ENCODE measurements at regions not wholly inside any gene's neighbourhood (a gene's known extent, or its start where the extent isn't known, plus 50 kb on each side); places are given as distances from the start of the nearest gene placed in this dataset.

DNA sequence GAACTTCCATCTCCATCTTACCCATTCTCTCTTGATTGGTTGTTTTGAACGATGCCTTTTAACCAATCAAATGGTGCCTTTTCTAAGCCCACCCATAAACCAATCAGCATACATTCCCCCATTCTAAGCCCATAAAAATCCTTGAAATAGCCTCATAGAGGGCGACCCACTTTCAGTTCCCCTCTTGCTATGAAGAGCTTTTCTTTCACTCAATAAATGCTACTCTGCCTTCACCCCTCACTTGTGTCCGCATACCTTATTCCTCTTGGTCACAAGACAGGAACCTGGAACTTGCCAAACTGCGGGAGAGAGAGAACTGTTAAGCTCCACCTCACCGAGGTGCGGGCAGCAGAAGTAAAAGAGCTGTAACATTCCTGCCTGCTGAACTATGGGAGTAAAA is 1602.0 kb upstream of the LRRTM3 start:
- no peak for DNase-seq

DNA sequence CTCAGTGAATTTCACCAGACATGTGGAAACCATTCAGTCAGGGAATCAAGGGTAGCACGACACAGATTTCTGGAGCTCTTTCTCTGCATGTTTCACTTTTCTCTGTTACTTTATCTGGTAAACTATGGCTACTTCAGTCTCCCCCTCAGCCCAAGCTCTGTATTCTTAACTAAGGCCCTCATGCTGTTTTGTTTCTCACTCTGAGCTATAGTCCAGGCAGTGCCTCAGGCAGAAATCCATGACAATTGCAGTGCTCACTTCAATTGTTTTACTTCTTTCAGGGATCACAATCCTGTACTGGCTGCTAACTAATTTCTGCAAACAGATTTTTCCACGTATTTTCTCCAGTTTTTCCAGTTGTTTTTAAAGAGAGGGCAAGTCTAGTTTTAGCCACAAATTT is 1599.9 kb upstream of the LRRTM3 start:
- DNase-seq: no peak

DNA sequence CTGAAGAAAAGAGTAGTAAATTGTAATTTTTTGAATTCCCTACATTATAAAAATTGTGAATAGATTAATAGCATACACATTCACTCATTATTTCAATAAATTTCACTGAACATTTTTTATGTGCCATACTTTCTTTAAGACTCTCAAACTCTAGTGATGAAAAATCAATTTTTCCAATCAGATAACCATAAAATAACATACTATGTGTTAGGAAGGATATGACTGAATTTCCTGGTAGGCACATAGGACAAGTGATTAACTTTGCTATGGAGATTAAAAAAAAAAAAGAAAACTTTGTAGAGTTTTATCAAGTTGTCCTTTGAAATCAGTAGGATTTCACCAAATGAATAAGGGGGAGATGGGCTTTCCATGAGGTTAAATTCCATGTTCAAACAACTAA is 1597.3 kb upstream of the LRRTM3 start:
- DNase-seq: no peak

DNA sequence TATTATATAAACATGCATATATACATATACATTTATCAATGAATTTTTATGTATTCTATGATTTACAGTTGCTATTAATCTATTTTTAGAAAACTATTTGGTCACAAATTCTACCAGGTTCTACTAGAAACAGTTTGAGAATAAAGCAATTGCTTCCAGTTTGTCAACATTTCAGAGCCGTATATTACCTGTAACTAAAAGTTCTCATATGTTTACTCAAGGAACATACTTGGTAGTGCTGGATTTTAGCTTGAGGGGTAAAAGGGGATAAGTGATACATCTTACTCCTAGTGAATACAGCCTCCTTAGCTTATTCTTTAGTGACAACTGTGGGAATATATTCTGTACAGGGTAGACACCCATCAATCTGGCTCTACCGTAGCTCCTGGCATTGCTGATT is 1590.5 kb upstream of the LRRTM3 start:
- no peak for DNase-seq

DNA sequence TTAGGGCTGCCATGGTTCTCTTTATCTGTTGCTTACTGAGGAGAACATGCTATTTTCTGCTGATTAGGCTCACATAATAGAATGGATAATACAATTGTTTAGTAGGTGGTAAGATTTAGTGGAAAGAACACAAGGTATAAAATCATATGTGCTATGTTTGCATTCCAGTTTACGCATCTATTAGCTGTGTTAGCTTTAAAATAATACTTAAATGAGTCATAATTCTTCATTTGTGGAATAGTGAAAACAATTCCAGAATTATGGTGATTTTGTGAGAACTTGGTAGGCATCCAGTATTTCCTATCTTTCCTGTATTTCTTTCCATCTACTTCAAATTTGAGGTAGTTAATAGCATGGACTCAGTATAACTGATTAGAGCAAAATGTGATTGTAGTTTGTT is 1585.5 kb upstream of the LRRTM3 start:
- no peak for DNase-seq

DNA sequence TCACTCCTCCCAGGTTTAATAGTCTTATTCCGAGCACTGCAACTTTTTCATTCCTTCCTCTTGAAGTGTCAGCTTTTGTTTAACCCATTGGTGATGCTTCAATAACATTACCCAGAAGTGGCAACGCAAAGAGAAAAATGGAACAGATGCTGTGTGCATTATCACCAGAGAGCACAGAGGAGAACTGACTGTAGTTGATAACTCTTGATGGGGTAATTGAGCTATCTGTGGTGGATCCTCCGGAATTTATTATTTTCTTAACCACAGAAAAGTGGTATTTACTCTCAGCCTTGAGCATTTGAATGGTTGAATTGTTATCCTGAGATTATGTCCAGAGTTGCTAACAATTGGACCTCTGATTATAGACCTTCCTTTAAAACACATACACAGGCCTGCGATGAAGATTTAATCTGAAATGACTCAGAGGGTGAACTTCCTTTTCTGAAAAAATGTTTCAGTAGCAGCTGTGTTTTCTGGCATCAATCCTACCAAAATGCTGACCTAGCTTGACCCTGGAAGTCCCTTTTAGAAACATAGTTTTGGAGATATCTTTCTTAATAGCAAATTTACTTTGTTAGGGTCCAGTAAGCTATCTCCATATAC is 1584.4 kb upstream of the LRRTM3 start:
- DNase-seq: no peak

DNA sequence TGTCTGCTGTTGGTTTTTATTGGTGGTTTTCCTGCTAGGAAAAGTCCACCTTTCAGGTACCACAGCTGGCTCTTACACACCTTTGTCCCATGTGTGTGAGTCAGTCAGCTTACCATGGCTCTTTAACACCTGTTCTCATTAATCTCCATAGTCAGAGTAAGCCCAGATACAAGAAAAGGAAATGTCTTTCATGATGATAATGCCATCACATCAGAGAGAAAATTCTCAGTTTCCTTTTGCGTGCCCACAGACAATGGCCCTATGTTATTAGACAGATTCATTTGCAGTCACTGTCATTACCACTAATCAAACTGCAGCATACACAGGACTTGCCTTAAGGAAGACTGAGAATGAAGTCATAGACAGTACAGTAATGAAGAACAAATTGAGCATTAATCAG is 1583.6 kb upstream of the LRRTM3 start:
- no peak for DNase-seq

DNA sequence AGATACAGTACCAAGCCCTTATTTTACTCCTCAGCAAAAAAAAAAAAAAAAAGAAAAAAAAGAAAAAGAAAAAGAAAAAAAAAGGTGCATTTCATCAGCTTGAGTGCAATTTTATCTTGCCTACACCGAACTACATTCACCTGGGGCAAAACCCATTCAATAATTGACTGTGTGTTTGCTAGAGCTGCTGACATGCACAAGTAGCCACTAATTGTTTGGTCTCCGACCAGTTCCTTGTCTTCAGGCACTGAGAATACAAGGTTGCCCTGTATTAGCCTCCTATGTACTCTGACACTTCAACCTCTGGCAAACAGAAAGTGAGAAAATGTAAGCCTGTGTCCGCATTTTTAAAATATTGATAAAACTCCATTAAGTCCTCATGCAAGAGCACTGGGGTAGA is 1579.4 kb upstream of the LRRTM3 start:
- DNase-seq: no peak

DNA sequence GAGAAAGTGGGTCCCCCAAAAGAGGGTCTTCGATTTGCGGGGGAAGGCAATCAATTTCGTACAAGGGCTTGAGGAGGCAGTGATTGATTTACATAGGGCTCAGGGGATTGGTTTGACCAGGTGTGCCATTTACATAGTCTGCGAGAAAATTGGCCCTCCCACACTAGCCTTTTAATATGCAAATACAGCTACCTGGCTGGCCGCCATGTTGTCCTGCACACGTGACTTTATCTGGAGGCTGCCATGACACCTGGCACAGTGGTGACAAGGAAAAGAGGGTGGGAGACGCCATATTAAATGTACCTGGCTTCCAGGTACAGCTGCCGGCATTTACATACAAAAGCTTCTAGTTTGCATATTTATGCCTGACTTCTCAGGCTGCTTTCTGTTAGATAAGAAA is 1577.2 kb upstream of the LRRTM3 start:
- DNase-seq: no peak

DNA sequence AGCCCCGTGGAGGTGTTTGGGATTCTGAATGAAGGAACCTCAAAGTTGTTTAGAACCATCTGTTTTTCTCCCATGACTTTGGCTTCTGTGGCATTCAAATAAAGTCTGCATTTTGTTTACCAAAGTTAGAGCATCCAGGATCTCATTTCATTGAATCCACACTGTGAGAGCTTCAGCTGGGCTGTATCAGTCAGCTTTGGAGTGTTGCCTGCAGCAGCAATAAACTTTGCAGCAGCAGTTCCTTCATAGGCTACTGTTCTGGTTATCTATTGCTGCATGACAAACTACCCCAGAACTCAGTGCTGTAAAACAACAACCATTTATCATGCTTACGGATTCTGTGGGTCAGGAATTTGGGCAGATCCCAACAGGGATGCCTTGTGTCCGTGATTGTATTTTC is 1575.2 kb upstream of the LRRTM3 start:
- DNase-seq: no peak

DNA sequence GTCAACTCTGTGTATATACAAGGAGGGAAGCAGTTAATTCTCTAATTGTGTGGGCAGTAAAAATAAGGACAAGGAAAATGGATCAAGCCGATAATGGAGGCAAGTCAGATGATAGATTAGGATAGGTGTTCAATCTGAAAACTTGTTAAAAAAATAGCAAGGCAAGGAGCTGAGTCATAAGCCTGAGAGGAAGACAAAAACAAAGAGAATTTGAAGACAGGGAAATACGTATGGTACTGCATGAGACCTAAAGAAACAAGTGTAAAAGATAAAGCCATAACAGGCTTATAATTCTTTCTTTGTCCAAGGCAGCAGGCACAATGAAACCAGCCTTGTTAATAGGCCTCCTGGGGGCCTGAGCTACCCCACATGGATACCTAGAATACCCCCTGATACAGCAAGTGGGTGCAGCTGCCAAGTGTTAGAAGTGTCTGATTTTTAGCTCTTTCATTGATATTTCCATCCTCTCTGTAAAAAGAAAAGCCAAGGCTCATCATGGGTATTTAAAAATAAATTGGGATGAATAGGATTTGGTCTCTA is 1570.6 kb upstream of the LRRTM3 start:
- no peak for DNase-seq

DNA sequence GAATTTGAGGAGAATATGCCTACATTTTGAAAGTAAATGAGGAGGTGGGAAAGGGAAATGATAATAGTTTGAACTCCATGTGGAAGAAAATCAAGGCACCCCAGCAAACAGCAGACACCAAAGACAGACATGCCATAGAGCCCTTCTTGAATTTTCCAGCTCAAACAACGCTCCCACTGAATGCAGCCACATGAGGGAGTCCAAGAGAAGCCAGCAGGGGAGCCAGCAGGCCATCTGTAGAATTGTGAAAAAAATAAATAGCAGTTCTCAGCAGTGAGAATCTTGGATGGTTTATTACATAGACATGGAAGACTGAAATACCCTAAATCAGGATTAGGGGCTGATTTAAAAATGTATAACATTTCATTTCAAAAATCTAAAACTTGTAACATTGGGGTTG is 1567.3 kb upstream of the LRRTM3 start:
- no peak for DNase-seq

DNA sequence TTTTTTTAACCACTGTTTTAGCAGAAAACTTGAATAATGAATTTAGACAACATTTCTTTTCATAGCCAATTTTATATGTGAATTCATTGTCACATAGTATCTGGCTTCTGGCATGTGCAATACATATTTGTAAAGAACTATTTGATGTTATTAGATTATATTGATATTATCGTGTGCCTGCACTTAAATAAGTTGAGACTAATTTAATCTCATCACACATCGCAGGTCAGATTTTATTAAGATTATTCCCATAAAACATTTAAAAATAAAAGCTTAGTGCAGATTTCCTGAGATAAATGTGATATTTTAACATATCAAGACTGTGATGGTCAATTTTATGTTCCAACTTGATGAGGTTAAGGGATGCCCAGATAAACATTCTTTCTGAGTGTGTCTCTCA is 1565.3 kb upstream of the LRRTM3 start:
- no peak for DNase-seq

DNA sequence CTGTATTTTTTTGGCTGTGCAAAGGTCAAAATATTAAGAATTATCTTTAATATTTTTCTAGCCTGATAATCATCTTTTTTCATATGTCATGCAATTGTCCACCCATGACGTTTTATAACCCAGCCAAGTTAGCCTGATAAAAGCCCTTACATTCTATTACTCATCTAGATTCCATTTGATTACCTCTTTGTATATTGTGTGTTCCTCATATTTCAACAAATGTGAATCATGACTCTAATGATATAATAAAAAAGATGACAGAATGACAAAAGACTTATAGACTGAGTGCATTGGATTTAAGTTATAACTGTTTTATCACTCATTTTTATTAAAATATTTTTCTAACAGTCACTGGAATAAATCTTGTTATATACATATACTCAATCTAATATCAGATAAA is 1560.0 kb upstream of the LRRTM3 start:
- no peak for DNase-seq

DNA sequence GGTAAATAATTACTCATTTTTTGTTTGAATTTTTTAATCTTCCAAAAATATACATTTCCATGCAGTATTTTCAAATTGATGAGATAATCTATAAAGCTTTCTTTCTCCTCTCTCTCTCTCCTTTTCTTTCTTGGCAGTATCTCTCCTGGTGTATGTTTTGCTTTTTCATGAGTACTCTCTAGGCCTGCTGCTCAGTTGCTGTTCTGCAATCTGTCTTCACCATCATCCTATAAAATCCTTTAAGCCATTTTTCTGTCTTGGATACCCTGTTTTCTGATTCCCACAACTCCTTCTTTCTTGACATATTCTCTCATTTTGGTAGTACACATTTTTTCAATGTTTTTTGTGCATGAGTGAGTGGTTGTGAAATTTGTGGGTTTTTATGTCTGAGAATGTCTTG is 1558.1 kb upstream of the LRRTM3 start:
- no peak for DNase-seq

DNA sequence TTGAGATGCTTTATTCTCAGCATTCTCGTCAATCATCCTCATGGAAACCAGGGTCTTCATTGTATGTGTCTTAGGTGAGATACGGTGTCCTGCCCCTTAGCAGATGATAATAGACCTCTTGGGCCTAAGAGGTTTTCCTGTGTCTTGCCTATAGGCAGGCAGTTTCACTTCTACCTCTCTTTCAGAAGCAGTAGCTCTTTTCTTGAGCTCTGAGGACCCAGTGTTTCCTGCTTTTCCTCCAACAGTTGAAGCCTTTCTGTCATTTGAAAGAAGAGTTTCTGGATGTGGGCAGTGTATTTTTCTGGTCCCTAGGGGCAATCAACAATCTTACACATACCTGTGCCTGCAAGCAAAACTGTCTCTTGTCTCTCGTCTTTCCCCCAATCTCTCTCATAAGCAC is 1550.3 kb upstream of the LRRTM3 start:
- no peak for DNase-seq

DNA sequence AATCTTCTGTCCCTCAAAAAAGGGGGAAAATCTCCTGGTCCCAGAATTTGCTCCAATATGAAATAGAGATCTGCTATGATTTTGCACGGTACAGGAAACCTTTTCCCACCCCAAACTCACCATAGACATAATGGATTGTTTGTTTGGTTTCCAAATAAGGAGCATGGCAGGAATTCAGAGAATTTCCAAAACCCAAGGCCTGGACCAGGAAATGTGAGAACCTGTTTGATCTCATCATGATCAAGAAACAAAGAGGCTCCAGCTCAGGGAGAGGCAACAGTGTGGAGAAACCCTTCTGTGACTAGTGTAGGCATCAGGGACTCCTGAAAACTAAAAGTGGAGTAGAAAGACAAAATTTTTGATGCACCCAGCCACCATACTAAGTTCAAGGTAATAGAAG is 1548.1 kb upstream of the LRRTM3 start:
- DNase-seq: no peak

DNA sequence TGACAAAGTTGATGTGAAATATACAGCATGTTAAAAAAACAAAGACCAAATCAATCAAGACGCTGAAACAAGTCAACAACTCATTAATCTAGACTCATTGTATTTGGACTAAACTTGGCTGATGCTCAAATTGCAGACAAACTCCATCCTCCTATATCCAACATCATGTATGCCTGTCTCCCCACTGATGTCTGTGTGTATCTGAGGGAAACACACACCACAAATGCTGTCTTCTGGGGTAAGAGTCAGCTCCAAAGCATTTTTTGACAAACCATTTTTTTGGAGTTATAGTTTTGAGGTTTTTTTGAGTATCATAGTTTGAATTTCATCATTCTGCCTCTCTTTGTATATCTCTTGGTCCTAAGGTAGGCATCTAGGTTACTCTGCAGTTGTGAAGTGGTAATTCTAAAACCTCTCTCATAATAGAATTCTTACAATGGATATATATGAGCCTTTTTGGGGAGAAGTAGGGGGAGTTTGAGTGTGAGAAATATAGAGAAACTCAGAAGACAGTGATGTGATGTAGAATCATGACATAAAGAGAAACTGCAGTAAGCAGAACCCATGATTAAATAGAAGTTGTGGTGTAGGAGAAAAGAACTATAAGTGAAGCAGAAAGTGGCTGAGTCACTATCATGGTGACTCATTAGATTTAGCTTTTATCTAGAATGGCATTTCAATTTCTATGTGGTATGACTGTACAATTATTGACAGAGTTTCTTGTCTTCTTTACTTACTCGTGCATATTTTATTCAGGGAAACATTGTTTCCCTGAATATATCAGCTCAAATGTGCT is 1531.1 kb upstream of the LRRTM3 start:
- DNase-seq: no peak

DNA sequence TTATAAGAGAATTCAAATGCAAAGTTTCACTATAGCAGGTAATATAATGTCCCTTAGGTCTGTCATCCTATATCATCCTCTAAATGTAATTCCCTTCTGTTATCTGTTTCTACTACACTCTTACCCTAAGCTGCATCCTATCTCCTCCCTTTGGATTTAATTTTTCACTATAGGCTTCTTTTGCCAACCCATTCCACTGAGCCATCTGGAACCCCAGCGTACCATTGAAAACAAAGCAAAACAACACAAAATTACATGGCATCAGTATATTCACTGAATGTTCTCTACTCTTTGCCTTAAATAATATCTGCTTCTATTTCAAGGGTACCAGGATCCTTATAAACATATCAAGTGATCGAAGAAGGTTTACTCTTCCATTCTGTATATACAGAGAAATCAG is 1530.2 kb upstream of the LRRTM3 start:
- no peak for DNase-seq

DNA sequence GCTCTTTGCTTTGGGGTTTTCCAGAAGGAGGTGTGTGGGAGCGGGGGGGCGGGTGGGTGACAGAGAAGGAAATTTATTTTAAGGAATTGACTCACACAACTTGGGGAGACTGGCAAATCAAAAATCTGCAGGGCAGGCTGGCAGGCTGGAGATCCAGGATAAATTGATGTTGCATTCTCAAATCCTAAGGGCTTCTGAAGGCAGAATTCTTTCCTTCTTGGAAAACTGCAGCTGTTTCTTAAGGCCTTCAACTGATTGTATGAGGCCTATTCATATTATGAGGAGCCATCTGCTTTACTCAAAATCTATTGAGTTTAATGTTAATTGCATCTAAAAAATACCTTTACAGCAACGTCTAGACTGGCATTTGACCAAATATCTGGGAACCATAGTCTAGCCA is 1528.8 kb upstream of the LRRTM3 start:
- no peak for DNase-seq

DNA sequence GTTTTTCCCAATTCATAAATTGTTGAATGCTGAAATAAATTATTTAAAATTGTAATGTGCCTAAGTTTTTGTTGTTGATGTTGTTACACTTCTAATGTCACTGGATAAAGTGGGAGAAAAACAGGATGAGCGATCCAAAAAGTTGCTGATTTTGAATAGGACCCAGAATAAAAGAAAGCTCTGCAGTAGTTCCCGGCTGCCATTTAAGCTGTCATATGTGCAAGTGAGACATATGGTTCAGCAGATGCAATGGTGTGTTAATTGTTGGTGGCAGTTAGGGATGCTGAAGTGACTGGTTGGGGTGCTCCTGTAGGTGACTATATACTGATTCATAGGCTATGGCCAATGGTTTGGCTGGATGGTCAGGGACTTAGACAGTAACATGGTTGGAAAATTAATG is 1517.4 kb upstream of the LRRTM3 start:
- DNase-seq: no peak

DNA sequence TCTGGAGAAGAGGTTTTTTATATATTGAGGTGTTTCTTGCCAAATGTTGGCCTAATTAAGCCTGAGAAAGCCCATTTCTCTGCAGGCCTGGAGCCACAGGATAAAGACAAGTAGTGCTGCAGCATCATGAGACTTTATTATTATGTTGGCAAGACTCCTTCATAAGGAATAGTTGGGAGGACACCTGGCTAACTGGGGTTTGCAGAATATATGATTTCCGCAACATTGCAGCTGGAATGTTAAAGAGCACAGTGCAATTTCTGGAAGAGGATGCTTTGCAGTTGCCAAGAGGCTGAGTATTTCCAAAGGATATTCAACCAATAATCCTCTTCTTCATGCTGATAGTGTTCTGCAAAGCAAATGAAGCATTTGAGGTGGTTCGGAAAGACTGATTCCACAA is 1512.8 kb upstream of the LRRTM3 start:
- DNase-seq: no peak

DNA sequence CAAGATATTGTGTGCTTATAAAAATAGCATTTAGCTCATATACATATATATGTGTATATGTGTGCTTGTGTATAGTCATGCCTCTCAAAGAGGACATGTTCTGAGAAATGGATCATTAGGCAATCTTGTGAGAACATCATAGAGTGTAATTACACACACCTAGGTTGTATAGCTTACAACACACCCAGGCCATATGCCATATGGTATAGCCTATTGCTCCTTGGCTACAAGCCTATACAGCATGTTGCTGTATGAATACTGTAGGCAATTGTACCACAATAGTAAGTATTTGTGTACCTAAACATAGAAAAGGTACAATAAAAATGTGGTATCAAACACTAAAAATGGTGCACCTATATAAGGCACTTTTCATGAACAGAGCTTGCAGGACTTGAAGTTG is 1510.5 kb upstream of the LRRTM3 start:
- DNase-seq: no peak

DNA sequence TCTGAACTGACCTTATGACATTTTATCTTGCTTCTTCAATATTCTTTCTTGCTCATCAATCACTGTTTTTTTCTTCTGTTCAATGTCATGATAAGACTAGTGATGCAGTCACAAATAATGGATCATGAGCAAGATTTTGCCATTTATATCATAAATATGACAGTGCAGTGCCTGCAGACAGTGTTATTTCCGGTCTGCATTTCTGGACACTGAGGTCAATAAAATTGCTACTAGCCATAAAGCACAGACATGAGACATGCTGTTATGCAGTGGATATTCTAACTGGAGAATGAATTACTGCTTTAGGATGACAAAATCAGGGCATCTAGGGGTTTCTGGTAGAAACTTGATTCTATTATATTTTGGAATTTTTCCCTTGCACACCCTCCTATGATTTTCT is 1509.7 kb upstream of the LRRTM3 start:
- DNase-seq: no peak

DNA sequence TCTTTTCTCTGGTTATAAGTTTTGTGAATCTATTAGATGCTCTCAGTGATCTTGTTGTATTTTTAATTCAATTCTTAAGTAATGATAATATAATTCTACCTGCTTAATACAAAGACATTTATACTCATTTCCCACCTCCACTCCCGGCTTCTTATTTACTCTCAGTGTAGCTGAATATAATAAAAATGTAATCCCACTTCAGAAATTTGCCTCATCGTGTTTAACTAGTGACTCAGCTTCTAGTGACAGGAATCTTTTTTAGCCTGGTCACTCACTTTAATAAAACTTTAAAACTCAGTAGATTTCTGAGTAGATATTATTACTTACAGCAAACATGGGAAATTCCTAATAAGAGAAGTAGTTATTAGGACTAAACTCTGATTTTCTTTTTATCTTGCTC is 1506.2 kb upstream of the LRRTM3 start:
- no peak for DNase-seq
